Activated CD8-positive, alpha-beta memory T cell treated with anti-CD3 and anti-CD28 coated beads, Interleukin-2, amount 50 U/mL, for 4 hours (primary cell): ENCODE measurements at regions not wholly inside any gene's neighbourhood (a gene's known extent, or its start where the extent isn't known, plus 50 kb on each side); places are given as distances from the start of the nearest gene placed in this dataset.

Source experiments
- DNase-seq: peaks from one replicate; pipeline ENCODE4 v3.0.0-alpha.2; 2020

DNA sequence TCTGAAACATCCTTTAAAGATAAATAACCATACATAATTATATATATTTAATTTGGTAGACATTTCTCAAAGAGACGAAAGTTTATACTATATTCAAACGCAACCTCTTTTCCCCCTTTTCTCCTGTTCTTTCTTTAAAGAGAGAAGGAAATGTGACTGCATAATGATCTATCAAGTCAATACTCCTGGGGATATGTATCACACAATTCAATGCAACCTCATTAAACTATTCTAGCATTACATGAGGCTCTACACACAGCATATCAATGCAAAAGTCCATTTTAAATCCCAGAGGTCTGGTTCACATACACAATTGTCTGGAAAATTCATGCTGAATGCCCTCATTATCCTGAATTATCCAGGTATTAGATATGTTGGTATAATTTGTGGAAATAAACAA, 330.7 kb downstream of the LMX1A start:
- no peak for DNase-seq

DNA sequence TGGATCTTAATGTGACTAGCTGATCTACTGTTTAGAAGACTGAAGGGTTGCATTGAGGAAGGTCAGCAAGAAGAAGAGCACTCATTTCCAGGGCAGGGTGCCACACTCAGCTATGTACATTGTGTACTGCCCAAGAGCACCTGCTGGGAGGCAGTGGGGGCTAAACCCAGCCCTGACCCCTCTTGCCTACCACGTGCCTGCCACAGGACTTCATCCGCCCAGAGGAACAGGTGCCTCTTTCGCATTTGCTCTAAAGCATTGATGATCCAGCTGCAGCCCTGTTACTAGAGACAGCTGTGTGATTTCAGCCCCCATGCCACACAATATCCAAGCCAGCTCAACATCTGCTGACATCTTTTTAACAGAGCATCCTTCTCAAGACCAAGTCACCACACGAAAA, 341.8 kb downstream of the LMX1A start:
- DNase-seq: no peak

DNA sequence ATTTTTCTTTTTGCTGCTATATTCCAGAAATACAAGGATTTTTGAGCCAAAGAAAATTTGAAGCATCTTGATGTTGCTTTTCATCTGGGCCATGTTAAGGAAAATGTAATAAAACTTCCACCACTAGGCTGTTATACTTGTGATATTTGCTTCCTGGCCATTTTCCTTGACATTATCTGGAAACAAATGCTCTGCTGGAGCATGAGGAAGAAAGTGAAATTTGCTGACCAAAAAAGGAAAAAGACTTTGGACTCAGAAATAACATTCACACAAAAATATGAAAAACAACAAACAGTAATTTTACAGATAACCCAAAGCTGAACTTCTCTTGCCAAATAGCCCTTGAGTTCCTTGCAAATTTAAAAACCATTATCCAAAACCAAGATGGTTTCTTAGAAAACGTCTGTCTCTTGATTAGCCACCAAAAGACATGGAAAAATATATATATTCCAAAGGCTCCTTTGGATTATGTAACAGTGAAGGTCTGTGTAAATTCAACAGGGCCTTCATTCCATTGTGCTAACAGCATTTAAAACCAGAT, 344.5 kb downstream of the LMX1A start:
- no peak for DNase-seq

DNA sequence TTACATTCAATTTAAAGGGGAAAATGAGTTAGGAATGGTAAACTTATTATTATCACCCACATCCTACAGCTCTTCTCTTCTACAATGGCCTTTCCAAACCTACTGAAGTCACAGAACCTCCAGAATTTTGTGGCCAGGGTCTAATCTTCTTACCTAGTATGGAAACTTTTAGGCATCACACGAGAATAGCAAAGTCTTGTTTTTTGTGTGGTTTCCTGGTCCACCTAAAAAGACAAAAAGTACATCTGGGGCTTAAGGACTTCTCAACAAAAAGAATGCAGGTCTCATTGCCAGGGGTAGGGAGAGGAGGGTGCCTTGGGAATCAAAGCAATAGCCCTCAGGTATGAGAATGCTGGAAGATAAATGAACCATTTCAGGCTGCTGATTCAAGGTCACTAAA, 345.3 kb downstream of the LMX1A start:
- no peak for DNase-seq

DNA sequence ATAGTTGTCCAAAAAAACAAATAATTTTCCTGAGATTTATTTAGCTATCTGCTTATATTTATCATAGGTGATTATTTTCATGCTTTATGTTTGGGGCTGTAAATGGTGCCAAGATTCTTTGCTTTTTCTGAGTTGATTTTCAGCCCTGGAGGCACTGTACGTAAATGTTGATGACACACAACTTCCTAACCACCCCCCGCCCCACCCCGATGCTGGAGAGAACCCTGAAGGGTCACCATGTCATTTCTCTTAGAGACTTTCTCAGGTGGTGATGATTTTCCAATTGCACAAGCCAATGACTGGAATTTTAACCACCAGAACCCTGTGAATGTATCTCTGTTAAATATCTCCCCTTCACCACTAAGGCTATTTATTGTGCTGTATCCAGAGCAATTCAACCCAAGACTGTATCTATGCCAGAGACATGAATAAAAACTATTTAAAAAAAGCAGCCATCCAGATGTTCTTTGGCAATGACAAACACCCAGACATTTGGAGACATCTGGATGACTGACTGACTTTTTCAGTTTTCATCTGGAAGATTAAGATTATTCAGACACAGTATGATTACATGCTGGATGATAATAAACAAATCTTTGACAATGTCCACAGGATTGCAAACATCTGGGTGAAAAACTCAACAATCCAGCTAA, 346.0 kb downstream of the LMX1A start:
- no peak for DNase-seq

DNA sequence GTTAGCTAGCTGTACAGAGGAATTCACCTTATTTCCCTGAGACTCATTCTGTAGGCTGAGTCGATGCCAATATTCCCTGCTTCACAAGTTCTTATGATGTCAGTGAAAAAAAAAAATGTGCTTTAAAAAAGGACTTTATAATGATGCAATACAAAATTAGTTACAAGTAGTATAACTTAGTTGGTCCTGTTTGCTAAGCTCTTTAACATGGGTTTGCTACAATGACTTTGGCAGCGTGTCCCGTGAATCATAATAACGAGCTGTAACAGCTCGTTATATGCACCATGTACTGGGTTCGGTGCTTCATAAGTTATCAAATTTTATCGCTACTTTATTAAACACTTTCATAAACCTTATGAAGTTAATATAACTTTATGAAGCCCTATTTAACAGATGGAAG, 349.7 kb downstream of the LMX1A start:
- no peak for DNase-seq

DNA sequence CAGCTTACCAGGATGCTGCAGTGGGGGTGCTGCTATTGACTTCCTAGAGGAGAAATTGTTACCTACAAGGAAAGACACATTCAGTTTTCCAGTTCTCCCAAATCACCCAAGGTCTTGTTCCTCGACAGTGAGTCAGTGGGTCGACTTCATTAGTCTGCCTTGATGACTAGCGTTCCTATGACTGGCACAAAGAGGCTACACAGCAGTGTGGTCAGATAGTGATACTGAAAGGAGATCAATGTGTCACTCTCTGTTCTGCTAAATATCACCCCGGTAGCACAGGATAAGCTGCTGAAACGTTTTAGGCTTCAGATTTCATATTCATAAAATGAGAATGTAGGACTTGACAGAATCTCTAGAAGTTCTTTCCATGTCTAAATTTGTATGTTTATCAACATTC, 357.4 kb downstream of the LMX1A start:
- DNase-seq: no peak

DNA sequence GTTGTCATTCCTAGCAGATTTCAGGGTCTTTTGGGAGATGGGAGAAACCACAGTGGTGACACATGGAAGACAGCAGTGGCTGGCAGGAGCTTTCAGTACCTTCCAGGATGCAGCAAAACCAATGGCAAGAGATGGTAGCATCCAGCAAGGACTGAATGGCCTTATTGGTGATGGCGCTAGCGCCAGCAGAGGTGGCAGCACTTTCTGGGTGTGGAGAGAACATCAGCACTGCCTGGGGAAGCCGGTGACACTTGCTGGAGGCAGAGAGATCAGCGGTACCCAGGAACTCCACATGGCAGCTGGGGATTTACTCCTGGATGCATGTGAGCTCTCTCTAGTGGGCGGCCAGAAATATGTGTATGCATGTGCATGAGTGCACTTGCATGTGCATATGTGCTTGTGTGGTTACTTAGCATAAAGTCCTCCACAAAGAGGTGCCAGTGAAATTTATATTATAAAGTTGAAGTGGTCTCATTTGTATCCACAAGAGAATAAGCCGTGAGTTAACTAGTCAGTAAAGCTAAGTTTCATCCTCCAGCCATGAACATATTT, 364.7 kb downstream of the LMX1A start:
- no peak for DNase-seq

DNA sequence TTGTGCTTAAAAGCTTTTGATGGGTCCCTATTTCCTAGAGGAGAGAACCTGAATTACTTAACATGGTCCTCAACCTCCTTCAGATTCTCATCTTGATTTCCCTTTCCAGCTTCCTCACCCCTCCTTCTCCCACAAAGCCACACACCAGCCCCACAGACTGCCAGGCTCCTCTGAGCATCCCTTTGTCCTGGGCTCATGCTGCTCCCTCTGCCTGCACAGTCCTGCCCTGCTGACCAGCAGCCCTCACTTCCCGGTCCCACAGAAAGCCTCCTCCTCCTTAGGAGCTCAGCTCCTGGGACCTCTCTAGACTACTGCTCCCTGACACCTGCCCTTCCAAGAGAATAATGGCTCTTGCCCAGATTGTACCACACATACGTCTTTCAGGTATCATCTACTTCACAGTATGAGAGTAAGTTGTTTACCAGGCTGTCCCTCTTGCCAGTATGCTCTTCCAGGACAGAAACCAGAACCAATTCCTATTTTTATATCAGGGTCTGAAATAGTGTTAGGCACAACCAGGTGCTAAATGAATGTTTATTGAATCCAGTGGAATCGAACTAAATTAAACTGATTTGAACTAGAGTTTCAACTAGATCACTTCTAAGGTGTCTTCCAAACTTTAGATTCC, 373.4 kb downstream of the LMX1A start:
- no peak for DNase-seq

DNA sequence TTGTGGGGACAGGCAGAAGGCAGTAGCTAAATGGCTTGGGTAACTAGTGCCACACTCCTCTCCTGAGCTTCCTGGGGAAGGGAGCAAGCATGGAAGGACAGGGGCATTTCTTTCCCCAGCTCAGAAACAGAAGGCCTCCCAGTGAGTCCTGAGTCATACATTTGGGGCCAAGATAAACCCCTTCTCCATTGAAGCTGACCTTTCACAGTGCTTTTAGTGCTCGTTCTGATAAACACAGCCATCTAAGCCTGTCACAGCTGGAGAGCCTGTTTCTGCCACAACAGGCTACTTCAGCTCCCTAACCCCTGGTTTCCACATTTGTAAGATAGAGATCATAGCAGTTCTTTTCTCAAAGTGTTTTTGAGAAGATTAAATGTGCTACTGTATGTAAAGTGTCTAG, 374.0 kb downstream of the LMX1A start:
- no peak for DNase-seq

DNA sequence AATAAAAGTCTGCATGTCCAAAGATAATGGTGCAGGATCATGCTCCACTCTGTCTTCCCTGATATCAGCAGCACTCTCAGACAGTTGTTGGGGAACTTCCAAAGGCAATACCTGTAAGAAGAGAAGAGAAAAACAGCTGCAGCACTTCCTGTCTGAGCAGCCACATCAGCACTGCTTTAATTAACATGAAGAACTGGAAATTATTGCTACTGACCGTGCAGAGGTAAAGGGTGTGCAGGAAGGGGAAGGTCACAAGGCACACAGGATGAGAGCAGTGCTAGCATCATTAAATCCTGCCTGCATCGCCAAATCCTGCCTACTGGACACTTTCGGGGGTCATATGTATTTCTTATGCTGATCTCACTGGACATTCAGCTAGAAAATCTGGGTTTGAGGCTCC, 379.0 kb downstream of the LMX1A start:
- no peak for DNase-seq

DNA sequence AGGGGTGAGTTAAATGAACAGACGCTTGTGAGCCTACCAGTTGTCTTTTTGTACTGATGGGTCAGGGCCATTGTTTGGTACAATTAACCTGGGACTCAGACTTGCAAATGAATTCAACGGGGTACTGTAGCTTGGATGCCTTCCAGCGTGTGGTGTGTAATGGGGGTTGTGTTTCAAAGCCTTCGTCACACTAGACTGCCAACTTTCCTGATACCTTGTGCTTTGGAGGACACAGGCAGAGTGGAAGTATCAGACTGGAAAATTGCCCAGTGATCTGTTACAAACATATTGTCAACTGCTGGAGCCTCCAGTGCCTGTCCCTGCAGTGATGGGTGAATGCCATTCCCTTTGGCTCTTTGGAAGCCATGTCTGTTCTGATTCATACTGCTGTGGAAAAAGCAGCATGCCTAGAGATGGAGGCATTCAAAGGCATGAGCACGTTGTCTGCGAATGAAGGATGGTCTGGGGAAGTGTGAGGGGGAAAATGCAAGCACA, 384.5 kb downstream of the LMX1A start:
- DNase-seq: no peak

DNA sequence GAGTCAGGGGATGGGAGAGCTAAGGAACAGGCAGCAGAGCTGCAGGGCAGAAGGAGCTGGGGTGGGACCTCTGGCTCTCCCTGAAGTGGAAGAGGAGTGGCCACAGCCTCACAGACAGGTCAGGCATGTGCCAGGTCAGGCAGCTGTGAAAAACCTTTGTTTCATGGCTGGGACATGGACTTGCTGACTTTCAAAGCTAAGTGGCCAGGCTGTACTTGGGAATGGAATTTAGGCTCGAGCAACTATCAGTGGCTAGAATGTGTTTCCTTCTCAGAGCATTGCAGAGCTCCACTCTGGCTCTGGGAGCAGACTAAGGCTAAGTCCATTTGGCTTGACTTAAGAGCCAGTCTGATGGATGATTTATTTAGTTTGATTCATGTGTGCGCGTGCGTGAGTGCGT, 385.1 kb downstream of the LMX1A start:
- DNase-seq: no peak

DNA sequence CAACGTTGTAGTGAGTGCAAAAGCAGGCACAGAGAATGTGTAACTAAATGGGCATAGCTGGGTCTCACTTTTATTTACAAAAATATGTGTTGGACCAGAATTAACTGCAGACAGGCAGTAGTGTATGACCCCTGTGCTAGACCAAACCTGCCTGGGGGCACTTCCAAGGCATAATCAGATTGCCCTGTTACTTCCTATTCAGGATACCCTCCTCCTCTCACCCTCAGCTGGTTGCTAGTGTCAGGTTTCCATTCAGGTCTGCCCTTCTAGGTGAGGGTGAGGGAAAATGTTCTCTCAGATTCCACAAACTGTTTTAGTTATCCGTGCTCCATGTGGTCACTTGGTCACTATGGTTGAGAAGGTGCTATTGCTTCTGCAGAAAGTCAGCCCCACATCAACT, 387.3 kb downstream of the LMX1A start:
- DNase-seq: no peak

DNA sequence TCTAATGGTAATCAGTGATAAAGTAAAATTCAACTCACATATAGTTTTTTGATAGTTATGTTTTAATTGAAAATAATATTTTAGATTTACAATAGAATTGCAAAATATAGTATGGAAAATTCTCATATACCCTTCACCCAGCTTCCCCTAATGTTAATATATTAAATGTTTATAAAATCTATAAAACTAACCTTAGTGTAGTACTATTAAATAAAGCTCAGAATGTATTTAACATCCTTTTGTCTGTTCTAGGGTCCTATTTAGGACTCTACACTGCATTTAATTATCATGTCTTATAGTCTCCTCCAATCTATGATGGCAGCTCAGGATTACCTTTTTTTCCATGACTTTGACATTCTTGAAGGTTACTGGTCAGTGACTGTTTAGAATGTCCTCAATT, 389.2 kb downstream of the LMX1A start:
- DNase-seq: no peak

DNA sequence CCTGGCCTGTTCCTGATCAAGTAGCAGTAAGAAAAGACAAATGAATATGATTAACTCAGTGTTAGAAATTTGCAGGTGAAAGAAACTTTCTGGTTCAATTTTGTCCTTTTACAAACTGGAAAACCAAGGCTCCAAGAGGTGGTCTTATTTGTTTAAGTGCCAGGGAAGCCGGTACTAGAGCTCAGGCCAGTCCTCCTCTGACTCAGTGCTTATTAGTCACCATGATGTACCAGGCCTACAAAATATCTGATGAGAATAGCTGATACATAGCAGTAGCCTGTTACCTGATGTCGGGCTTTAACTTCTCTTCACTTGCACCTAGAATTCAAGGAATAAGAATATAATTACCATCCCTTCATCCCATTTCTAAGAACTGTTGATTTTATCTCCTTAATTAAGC, 394.8 kb downstream of the LMX1A start:
- no peak for DNase-seq

DNA sequence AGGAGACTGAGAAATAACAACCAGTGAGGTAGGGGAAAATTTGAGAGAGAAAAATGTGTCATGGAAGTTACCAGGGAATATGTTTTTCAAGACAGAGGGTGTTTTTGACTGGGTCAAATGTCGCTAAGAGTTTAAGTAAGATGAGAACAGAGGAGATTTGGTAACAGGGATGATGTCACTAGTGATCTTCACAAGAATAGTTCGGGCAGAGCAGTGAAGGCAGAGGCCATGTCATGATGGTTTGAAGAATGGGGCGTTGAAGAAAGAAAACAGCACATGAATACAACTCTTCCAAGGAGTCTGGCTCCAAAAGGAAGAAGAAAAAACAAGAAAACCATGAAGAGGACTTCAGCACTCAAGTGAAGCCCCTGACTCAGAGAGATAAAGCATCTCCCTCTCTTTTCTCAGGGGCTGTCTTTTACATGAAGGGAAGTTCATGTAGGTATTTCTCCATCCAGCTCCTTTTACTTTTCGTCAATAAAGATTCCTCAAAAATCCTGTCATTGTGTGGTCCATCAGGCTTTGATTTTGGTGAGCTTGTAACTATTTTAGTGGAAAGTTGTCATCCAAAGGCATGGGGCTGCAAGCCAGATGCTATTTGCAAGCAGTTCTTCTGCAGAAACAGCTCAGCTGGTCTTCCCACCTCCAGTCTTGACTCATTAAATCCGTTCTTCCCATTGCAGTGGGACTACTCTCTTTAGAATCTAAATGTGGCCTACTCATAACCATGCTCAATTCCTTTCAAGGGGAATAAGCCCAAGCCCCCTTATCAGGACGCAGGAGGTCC, 397.3 kb downstream of the LMX1A start:
- no peak for DNase-seq

DNA sequence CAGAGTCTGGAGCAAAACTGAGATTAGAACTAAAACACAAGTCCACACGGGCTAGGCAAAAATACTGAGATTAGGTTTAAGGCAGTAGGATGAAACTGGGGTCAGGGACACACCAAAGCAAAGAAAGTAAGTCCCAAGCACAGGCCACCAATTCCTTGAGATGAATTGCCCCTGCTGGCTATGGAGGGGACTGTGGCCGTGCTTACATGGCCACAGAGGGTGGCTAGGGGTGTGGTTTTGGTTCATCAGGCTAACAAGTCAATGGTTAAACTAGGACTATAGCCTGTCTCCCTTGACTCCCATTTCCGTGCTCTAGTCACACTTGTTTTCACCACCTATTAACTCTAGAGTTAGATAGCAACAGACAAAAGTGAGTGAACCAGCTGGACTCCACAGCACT, 394.8 kb downstream of the PBX1 start:
- no peak for DNase-seq

DNA sequence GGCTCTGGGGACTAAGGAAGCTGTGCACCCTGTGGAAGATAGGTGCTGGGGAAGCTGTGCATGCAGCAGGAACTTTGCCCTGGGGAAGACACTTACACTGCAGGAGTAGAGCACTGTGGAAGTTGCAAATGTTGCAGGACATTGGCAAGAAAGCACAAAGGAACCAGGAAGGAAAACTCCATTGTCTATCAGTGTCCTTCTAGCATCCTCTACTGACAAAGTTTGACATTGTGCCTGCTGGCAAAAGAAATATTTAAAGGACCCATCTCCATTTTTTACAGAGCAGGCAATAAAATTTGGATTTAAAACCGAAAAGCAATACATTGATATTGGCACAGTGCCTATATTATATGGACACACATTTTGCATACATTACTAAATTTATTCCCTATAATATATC, 394.1 kb downstream of the PBX1 start:
- no peak for DNase-seq

DNA sequence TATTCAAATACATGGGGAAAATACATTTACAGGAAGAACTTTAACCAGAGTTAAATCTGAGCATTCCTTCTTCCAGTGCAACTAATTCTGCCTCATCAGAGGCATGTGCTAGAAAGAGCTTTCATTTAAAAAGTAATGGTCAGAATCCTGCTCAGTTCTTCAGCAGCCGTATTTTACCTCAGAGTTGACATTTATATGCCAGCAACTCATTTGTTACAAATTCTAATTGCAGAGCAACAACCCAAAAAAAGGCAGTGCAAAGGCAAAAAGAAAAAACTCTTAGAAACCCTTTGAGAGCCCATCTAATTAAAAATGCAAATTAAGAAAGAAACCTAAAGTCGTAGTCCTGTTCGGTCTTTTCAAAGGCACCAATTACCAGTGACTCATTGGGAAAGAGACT, 392.5 kb downstream of the PBX1 start:
- DNase-seq: no peak

DNA sequence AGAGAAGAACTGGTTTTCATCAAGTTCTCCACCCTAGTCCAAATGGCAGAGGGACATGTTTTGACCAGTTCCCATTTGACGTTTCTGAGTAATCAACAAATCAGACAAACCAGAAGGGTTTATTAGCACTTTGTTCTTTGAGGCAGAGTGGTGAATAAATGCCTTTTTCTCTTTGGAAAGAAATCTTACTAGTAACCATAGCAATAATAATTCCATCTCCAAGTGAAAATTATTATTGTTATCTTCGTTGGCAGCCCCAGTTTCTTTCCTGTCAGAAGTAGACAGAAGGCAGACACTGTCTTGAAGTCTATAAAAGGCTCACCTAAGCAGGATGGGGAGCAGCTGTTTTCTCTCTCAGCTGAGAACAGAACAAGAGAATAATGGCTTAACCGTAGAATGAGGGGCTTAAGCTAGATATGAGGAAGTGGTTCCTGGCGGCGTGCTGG, 391.6 kb downstream of the PBX1 start:
- DNase-seq: no peak

DNA sequence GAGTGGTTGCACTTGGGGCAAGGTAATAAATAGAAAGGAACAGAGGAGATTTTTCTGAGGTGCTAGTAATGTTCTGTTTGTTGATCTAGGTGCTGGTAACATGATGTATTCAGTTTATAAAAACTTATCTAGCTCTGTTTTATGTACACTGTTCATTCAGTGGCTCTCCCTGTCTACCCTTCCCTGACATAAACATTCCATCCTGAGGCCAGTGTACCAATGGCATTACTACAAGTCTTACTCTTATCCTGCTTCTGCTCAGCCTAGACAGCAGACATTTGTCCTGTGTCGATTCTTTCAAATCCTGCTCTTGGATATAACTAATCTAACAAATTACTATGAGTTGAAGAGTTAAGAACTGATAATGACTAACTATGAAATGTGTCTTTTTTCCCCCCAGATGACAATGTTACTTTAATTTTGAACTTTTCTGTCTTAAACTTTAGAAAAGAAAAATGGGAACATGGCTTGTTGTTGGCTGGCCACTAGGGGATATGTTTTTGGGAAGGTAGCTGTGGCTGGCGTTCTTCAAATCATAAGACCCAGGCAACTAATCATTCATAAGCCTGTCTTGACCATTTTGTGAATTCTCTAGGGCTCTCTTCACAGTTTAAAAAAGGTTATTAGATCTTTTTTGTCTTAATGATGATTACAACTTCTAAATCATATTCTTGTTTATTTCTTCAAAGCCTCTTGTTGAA, 390.9 kb downstream of the PBX1 start:
- no peak for DNase-seq

DNA sequence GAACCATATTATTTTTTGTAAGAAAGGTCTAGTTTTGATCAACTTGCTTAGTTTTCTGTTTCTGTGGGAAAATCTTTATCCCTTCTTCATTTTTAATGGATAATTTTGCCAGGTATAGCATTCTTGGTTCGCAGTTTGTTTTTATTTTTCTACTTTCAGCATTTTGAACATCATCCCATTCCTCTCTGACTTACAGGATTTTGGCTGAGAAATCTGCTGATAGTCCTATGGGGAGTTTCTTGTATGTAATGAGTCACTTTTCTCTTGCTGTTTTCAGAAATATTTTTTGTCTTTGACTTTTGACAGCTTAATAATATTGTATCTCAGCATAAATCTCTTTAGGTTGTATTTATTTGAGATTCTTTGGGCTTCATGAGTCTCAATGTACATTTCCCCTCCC, 389.1 kb downstream of the PBX1 start:
- no peak for DNase-seq
